ENCODE measurements at regions not wholly inside any gene's neighbourhood (a gene's known extent, or its start where the extent isn't known, plus 50 kb on each side); places are given as distances from the start of the nearest gene placed in this dataset.
"Not testable (repeated sequence)": the region's sequence is repeated elsewhere in the genome, so short reads cannot be mapped to it uniquely, and the experiment has no call there.

DNA sequence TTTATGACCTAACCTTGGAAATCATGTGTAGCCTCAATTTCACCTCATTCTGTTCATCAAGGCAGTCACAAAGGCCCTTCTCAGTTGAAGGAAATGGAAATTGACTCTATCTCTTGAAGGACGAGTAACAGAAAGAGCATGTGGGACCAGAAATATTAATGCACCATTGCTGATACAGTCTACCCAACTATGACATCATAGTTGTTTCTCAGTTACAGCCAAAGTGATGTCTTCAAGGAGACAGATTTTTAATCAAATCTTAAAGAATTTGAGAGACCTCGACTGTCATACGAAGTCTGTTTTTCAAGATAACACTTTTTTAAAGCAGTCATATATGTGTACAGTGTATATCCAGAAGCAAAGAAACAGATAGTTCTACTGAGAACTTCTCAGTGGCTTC, 335.7 kb upstream of the PHF14 start:
- Mint-ChIP-seq H3K4me1 (no peaks in the 10 kb centered on the region), H3K27ac (no peak overlapping the region), H3K36me3 (ENCODE audit: low read depth) (no peaks in the 10 kb centered on the region), H3K27me3 (ENCODE audit: low read depth) (peaks cover 3% of the 10 kb centered on the region), H3K4me3 (no peak overlapping the region), H3K9me3 (no peaks in the 10 kb centered on the region)
- TF ChIP-seq CTCF (IDR thresholded peaks at IDR 0.05; ENCODE audit: unreplicated experiment in 3 of 3): no peak

GRCh38 chr7:10643545-10643944, 330.1 kb upstream of the PHF14 start:
- H3K9me3 Mint-ChIP-seq: no peaks in the 10 kb centered on the region
- no peak overlapping the region for H3K4me3 Mint-ChIP-seq
- peaks cover 4% of the 10 kb centered on the region for H3K4me1 Mint-ChIP-seq
- H3K36me3 Mint-ChIP-seq (ENCODE audit: low read depth): no peaks in the 10 kb centered on the region
- H3K27me3 Mint-ChIP-seq (ENCODE audit: low read depth): no peaks in the 10 kb centered on the region
- H3K27ac Mint-ChIP-seq: no peak overlapping the region
- TF ChIP-seq CTCF (IDR thresholded peaks at IDR 0.05; ENCODE audit: unreplicated experiment in 3 of 3): no peak

DNA sequence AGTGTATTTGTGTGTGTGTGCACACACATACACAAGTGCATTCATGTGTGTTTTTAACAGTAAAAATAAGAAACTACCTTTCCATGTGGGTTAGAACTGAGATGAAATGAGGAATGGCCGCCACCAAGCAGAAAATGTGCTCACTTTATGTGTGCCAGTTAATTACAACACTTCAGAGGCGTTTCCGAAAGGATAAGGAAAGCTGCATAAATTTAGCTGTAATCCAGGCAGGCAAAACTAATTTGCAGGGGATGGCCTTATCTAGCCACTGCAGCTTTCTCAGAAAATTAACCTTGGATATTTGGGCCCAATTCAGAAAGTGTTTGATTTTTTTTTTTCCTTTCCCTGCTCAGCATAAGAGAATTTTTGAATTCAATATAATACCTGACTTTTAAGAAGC, 328.8 kb upstream of the PHF14 start:
- no peak for TF ChIP-seq CTCF (IDR thresholded peaks at IDR 0.05; ENCODE audit: unreplicated experiment in 3 of 3)
- Mint-ChIP-seq H3K27me3 (ENCODE audit: low read depth) (no peaks in the 10 kb centered on the region), H3K27ac (peak overlapping the region in 1 of 3 experiments; percentile 38), H3K4me3 (no peak overlapping the region), H3K4me1 (peaks cover 4% of the 10 kb centered on the region), H3K36me3 (ENCODE audit: low read depth) (no peaks in the 10 kb centered on the region), H3K9me3 (no peaks in the 10 kb centered on the region)

DNA sequence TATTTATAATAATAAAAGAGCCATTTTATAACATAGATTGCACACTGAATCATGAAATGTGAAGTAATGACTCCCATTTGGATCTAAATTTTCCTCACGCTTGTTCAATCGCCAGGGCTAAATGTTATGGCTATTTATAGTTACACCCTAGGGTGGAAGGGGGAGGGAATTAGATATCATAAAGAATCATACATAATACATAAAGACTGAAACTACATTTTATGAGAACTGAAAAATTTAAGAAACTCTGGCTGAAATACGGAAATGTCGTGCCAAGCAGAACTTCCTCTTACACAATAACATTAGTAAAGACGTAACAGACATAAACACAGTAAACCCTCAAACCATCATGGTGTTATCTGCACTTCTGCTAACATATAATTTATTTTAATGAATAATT, 327.5 kb upstream of the PHF14 start:
- Mint-ChIP-seq H3K36me3 (ENCODE audit: low read depth) (no peaks in the 10 kb centered on the region), H3K4me3 (no peak overlapping the region), H3K9me3 (no peaks in the 10 kb centered on the region), H3K27ac (no peak overlapping the region), H3K27me3 (ENCODE audit: low read depth) (no peaks in the 10 kb centered on the region), H3K4me1 (peaks cover 4% of the 10 kb centered on the region)
- no peak for TF ChIP-seq CTCF (IDR thresholded peaks at IDR 0.05; ENCODE audit: unreplicated experiment in 3 of 3)

DNA sequence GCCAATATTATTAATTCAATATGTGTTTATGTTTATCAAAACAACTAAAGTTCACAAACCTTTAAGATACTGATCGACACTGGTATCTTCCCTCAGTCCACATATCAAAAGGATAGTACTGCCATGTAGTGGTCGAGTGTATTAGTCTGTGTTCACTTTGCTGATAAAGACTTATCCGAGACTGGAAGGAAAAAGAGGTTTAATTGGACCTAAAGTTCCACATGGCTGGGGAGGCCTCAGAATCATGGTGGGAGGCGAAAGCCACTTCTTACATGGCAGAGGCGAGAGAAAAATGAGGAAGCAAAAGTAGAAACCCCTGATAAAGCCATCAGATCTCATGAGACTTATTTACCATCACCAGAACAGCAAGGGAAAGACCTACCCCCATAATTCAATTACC, 325.4 kb upstream of the PHF14 start:
- no peaks in the 10 kb centered on the region for H3K27me3 Mint-ChIP-seq (ENCODE audit: low read depth)
- peaks cover 4% of the 10 kb centered on the region for H3K4me1 Mint-ChIP-seq
- no peaks in the 10 kb centered on the region for H3K36me3 Mint-ChIP-seq (ENCODE audit: low read depth)
- H3K27ac Mint-ChIP-seq: no peak overlapping the region
- H3K4me3 Mint-ChIP-seq: no peak overlapping the region
- TF ChIP-seq CTCF (IDR thresholded peaks at IDR 0.05; ENCODE audit: unreplicated experiment in 3 of 3): no peak
- no peaks in the 10 kb centered on the region for H3K9me3 Mint-ChIP-seq

DNA sequence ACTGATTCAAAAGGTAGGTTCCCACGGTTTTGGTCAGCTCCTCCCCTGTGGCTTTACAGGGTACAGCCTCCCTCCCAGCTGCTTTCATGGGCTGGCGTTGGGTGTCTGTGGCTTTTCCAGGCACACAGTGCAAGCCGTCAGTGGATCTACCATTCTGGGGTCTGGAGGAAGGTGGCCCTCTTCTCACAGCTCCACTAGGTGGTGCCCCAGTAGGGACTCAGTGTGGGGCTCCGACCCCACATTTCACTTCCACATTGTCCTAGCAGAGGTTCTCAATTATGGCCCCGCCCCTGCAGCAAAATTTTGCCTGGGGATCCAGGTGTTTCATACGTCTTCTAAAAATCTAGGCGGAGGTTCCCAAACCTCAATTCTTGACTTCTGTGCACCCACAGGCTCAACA, 324.6 kb upstream of the PHF14 start:
- not testable (repeated sequence) for H3K4me3 Mint-ChIP-seq; H3K36me3 Mint-ChIP-seq (ENCODE audit: low read depth); H3K27me3 Mint-ChIP-seq (ENCODE audit: low read depth); H3K27ac Mint-ChIP-seq; H3K9me3 Mint-ChIP-seq; H3K4me1 Mint-ChIP-seq

GRCh38 chr7:10655031-10655430, 318.6 kb upstream of the PHF14 start:
- Mint-ChIP-seq H3K9me3 (no peaks in the 10 kb centered on the region), H3K27ac (peak overlapping the region in 1 of 3 experiments; percentile 6)

More at GRCh38 chr7:10655031-10655430, 318.6 kb upstream of the PHF14 start:
- H3K4me3 Mint-ChIP-seq: no peak overlapping the region
- H3K4me1 Mint-ChIP-seq: no peaks in the 10 kb centered on the region
- H3K27me3 Mint-ChIP-seq (ENCODE audit: low read depth): no peaks in the 10 kb centered on the region
- H3K36me3 Mint-ChIP-seq (ENCODE audit: low read depth): no peaks in the 10 kb centered on the region
- TF ChIP-seq CTCF (IDR thresholded peaks at IDR 0.05; ENCODE audit: unreplicated experiment in 3 of 3): no peak
